ENCODE measurements at regions not wholly inside any gene's neighbourhood (a gene's known extent, or its start where the extent isn't known, plus 50 kb on each side); places are given as distances from the start of the nearest gene placed in this dataset.

DNA sequence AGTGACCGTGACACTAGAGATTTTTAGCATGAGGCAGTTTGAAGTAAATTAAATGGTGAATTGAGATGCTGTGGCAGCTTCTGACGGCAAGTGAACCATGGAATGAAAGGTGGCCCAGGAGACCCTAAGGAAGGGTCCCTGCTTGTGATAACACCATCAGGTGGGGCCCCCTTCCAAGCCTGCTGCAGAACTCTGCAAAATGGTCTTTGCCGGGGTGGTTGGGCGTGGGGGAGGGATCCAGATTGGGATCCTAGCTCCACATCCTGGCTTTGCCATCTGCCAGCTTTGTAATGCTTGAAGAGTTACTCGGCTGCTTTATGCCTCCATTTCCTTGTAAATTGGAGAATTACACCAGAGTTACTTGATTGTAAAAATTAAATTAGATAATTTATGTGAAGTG is 222.6 kb upstream of the NFE2L3 start:
- TF ChIP-seq, protein P1, sequence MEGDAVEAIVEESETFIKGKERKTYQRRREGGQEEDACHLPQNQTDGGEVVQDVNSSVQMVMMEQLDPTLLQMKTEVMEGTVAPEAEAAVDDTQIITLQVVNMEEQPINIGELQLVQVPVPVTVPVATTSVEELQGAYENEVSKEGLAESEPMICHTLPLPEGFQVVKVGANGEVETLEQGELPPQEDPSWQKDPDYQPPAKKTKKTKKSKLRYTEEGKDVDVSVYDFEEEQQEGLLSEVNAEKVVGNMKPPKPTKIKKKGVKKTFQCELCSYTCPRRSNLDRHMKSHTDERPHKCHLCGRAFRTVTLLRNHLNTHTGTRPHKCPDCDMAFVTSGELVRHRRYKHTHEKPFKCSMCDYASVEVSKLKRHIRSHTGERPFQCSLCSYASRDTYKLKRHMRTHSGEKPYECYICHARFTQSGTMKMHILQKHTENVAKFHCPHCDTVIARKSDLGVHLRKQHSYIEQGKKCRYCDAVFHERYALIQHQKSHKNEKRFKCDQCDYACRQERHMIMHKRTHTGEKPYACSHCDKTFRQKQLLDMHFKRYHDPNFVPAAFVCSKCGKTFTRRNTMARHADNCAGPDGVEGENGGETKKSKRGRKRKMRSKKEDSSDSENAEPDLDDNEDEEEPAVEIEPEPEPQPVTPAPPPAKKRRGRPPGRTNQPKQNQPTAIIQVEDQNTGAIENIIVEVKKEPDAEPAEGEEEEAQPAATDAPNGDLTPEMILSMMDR (IDR thresholded peaks at IDR 0.05), result no peak
- TF ChIP-seq POLR2A (IDR thresholded peaks at IDR 0.05), result no peak
